ENCODE measurements at regions not wholly inside any gene's neighbourhood (a gene's known extent, or its start where the extent isn't known, plus 50 kb on each side); places are given as distances from the start of the nearest gene placed in this dataset.
A peak's percentile ranks its signal among the peaks of the same experiment; 100 is the strongest.

DNA sequence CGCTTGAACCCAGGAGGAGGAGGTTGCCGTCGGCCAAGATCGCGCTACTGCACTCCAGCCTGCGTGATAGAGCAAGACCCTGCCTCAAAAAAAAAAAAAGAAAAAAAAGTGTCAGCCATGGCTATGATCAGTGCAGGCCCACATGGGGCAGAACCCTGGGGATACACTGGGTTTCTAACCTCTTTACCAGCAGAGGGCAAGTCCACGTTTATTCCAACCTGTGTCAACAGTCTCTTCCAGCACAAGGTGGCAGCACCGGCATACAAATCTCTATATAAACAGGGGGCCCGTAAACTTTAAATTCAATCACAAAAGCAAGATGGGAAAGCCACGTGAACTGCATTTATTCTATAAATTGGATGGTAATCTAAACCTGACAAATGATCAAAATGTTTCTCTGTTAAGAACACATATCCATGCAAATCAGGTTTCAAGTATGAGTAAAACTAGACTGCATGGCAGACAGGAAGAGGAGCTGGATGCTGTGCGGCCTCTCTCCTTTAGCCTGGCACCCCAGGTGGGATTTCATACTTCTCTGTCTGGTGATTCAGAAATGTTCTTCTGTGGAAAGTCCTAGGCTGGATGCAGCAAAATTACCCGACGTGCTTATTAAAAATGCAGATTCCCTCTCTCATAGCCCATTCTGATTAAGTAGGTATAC lies 60.0 kb upstream of the STEAP1B start:
- DNase-seq: peak; percentile 74

DNA sequence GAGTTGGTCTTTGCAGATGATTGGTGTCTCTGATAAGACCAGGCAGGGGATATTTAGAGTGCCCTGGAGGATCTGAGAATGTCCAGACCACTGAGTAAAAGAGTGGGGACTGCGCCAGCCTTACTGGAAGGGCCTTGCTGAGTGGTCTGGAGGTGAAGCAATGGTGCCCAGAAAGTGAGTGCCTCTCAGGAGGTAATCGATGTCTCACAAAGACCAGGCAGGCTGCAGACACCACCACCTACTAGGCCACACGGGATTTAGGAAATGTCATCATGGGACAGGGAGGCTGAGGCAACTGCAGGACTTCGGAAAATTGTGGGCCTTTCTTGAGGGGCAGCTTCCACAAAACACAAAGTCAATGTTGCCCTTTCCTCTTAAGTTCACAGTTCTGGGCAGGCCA lies 57.2 kb upstream of the STEAP1B start:
- no peak for DNase-seq

DNA sequence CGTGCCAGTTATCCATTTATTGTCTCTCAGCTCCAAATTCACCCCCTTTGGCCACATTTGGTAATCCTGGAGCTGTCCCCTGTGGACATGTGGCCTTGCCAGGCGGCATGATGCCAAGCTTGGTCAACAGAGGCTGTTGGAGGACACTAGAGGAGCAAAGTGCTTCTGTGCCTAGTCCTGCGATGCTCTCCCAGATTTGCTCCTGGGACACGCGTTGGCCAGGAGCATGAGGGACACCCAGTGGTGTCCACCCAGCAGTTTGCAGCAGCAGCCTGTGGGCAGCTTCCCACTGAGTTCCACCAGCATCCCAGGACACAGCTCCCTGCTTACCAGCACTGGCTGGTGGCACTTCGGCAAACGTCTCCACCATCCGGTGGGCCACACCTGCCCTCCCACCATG lies 55.5 kb upstream of the STEAP1B start:
- DNase-seq: no peak

DNA sequence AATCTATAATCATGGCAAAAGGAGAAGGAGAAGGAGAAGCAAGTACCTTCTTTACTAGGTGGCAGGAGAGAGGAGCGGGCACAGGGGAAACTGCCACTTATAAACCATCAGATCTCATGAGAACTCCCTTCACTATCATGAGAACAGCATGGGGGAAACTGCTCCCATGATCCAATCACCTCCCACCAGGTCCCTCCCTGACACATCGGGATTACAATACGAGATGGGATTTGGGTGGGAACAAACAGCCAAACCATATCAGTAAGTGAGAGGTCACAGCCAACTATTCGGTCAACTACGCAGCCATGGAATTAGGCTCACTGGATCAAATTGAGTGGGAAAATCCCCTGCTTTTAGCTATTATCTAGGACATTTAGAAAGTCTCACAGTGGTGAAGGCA lies 54.2 kb upstream of the STEAP1B start:
- no peak for DNase-seq

DNA sequence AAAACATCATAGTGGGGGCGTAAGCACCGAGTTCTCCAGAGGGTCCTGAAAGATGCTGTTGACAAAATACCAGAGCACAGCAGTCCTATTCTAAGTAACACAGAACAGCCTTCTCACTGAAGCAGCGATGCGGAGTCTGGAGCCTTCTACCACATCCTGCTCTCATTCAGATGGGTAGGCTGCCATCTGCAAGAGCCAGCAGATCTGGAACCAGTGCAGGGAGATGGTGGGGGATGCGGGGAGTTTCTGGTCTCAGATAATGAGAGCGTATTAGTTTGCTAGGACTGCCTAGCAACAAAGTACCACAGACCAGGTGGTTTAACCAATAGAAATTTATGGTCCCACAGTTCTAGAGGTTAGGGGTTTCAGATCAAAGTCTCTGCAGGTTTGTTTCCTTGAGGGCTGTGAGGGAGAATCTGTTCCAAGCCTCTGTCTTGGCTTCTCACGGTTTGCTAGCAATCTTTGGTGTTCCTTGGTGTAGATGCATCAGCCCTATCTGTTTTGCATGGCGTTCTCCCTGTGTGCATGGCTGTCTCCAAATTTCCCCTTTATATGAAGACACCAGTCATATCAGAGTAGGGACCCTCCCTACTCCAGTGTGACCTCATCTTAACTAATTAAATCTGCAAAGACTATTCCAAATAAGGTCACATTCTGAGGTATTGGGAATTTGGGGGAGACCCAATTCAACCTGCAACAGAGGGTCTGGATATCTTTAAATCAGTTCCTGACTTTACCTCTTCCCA lies 52.0 kb upstream of the STEAP1B start:
- DNase-seq: no peak

DNA sequence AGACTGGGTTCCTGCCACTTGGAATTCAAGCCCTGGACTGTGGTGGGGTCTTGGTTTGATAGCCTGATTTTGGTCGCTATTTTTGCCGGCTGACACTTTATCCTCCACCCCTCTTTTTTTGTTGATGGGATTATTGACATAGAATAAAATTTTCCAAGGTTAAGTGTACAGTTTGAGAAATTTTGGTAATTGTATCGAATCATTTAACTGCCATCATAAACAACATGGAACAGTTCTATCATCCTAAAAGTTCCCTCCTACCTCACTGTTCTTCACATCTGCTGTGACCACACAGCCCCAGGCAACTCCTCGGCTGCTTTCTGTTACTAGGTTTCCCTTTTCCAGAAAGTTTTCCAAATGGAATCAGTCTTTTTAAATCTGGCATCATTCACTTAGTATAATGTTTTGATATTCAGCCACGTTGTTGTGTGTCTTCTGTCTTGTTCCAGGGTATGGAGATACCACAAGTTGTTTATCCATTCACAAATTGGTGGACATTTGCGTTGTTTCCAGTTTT lies 50.6 kb upstream of the STEAP1B start:
- no peak for DNase-seq

DNA sequence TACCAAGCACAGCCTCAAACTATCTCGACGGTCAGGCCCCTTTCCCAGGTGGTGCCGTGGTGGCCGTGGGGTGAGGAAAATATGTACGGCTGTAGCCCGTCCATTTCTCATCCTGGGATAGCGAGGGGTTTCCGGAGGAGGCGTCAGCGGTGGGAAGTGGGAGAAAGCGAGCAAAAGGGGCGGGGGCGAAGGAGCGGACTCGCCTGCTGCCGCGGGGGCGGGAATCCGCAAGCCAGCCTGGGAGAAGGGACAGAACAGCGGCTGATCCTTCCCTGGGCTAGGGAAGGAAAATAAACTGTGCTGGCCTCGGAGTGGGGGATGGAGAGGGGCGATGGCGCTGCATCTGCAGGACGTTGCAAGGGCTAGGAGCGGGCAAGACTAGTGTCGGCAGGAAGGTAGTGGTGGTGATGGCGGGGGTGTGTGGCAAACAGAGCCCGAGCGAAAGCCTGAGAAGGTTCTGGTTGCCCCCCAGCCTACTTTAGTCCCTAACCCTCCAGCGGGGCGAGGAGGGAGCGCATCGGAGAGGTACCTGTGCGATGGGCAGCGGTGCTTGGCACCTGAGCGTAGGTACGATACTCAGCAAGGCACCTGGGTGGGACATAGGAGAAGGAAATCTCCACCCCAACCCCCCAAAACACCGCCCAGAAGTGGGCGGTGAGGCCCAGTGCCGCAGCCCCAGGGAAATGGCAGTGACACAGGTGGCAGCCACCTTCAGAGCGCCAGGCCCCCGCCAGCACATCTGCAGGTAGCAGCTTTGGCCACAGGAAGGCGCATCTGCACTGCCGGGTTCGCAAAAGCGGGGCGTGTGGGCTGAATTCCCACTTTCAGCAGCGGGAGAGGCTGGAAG lies 49.9 kb upstream of the STEAP1B start:
- no peak for DNase-seq
